Heart right ventricle (tissue), 16 donors: ENCODE measurements at regions not wholly inside any gene's neighbourhood (a gene's known extent, or its start where the extent isn't known, plus 50 kb on each side); places are given as distances from the start of the nearest gene placed in this dataset.

ENCODE experiments used
- ATAC-seq, 8 donors: fragments of 200-7000 bp; cut with Tn5 transposase; one replicate each; pipeline ENCODE4 v1.9.1; 2020; ENCODE audit warnings: mild to moderate bottlenecking in 8 of 8, moderate library complexity in 8 of 8, moderate number of reproducible peaks in 1 of 8
- DNase-seq, 2 donors: peaks; one replicate each; pipeline ENCODE4 v3.0.0-alpha.2; 2020
- H3K27ac ChIP-seq, 10 donors: fragments of 200-600 bp; sonication (generic) in 2 of 10; one replicate each; pipeline versions ENCODE4 v1.5.0 to v1.8.0; 2020 to 2022; ENCODE audit warnings: mild to moderate bottlenecking in 3 of 10
- H3K27me3 ChIP-seq, 7 donors: fragments of 200-600 bp; one replicate each; pipeline ENCODE4 v1.8.0; 2021 to 2022; ENCODE audit warnings: mild to moderate bottlenecking in 2 of 7
- H3K36me3 ChIP-seq, 9 donors: fragments of 200-600 bp; sonication (generic) in 1 of 9; one replicate each; pipeline versions ENCODE4 v1.5.0 to v1.8.0; 2020 to 2022; ENCODE audit warnings: mild to moderate bottlenecking in 2 of 9
- H3K4me1 ChIP-seq, 9 donors: fragments of 200-600 bp; sonication (generic) in 1 of 9; one replicate each; pipeline versions ENCODE4 v1.5.0 to v1.8.0; 2020 to 2022; ENCODE audit warnings: mild to moderate bottlenecking in 4 of 9
- H3K4me3 ChIP-seq, 10 donors: fragments of 200-600 bp; sonication (generic) in 2 of 10; one replicate each; pipeline versions ENCODE4 v1.5.0 to v1.8.0; 2020 to 2022; ENCODE audit warnings: mild to moderate bottlenecking in 7 of 10, moderate library complexity in 2 of 10
- H3K9me3 ChIP-seq, 11 donors: fragments of 200-600 bp in 10 of 11; sonication (generic) in 2 of 11; one replicate each; pipeline versions ENCODE4 v1.5.0 to v1.8.0; 2013 to 2022; ENCODE audit warnings: mild to moderate bottlenecking in 2 of 11, control low read depth in 1 of 11, moderate library complexity in 1 of 11
- WGBS, 2 donors: extraction: QIAGEN DNeasy Blood & Tissue Kit; methylation state at CpG; one replicate each; pipeline ENCODE4 v1.1.7; 2013; ENCODE audit warnings: inconsistent platforms in 1 of 2; 5-methylcytosine and 5-hydroxymethylcytosine counted together
- intact Hi-C, 10 donors: fragments of 100-400 bp; cut with DNase I; formaldehyde crosslinking; loops; one replicate each; pipeline versions ENCODE4 v1.11.1 to v1.14.2; 2022
- TF ChIP-seq, protein P1 (sequence below), 9 donors: fragments of 200-600 bp; sonication (generic) in 2 of 9; IDR thresholded peaks; one replicate each; pipeline versions ENCODE4 v1.5.0 to v1.8.0; 2021 to 2022; ENCODE audit warnings: antibody characterized with exemption in 9 of 9, mild to moderate bottlenecking in 5 of 9, moderate library complexity in 1 of 9
- donor health status: Arrhythmogenic right ventricular cardiomyopathy.
- donor health status: ischemic (EF 13 %, LVEDD 7.1; RV severe dilation, severe dysfunction).
- donor health status: healthy with polysubstance abuse.
- donor health status: DM: no; HTN: yes; CAD: no.
- donor health status: DM: no; HTN: no; CAD: no.
- donor health status: ischemic (EF 25% LVEDD 6.9; RV normal size, moderate dysfunction).
- donor health status: ischemic (EF 25% LVEDD 5.7; RV mildly dilated, moderate dysfunction).
- donor health status: healthy.
- donor health status: DM: yes; HTN: yes; CAD: no.
- donor health status: Ischemic cardiomyopathy.
- donor health status: ischemic (EF 35%, LVEDD 5.7; RV mildly dilated, moderate dysfunction).
- donor health status: nonischemic (EF 11% LVEDD 7.7; RV severe dilation, severe dysfunction).
- donor health status: DM: yes; HTN: yes; CAD: no.
- donor health status: PGD.
- donor health status: ischemic (EF 29% LVEDD 5.4; RV normal size, mild dysfunction).
- donor health status: nonischemic (EF 23%, LVEDD 6.1; RV moderate dilation, normal function).

GRCh38 chr11:101182467-101182866 is 52.9 kb upstream of the PGR start:
- ATAC-seq = no peak
- 51 to 56% methylated on average over 1 of the region's 1 CpG for WGBS, 2 donors
- TF ChIP-seq, protein P1, sequence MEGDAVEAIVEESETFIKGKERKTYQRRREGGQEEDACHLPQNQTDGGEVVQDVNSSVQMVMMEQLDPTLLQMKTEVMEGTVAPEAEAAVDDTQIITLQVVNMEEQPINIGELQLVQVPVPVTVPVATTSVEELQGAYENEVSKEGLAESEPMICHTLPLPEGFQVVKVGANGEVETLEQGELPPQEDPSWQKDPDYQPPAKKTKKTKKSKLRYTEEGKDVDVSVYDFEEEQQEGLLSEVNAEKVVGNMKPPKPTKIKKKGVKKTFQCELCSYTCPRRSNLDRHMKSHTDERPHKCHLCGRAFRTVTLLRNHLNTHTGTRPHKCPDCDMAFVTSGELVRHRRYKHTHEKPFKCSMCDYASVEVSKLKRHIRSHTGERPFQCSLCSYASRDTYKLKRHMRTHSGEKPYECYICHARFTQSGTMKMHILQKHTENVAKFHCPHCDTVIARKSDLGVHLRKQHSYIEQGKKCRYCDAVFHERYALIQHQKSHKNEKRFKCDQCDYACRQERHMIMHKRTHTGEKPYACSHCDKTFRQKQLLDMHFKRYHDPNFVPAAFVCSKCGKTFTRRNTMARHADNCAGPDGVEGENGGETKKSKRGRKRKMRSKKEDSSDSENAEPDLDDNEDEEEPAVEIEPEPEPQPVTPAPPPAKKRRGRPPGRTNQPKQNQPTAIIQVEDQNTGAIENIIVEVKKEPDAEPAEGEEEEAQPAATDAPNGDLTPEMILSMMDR (IDR thresholded peaks at IDR 0.05) = no peak
- H3K9me3 ChIP-seq = no peaks in the 10 kb centered on the region
- peaks cover 0 to 4% (median 0%) of the 10 kb centered on the region in 9 donors for H3K4me1 ChIP-seq
- no peak overlapping the region for H3K27ac ChIP-seq
- no peak for DNase-seq
- intact Hi-C loops = no loop called here
- H3K27me3 ChIP-seq = no peaks in the 10 kb centered on the region
- no peak overlapping the region for H3K4me3 ChIP-seq
- H3K36me3 ChIP-seq = peaks cover 0 to 4% (median 0%) of the 10 kb centered on the region in 9 donors

- ATAC-seq (no peak), DNase-seq (no peak)
- TF ChIP-seq, protein P1 (IDR thresholded peaks at IDR 0.05) = no peak
- no peak overlapping the region for H3K27ac ChIP-seq
- H3K4me3 ChIP-seq = no peak overlapping the region
- 52 to 71% methylated on average over 1 of the region's 1 CpG for WGBS, 2 donors
- H3K27me3 ChIP-seq = no peaks in the 10 kb centered on the region
- peaks cover 0 to 4% (median 0%) of the 10 kb centered on the region in 9 donors for H3K36me3 ChIP-seq
- H3K9me3 ChIP-seq = peaks cover 0 to 4% (median 0%) of the 10 kb centered on the region in 11 donors
- intact Hi-C loops = no loop called here
- H3K4me1 ChIP-seq = no peaks in the 10 kb centered on the region
Observed at GRCh38 chr11:101180481-101180880, 50.9 kb upstream of the PGR start.
